HuH-7 (cell line): ENCODE measurements at regions not wholly inside any gene's neighbourhood (a gene's known extent, or its start where the extent isn't known, plus 50 kb on each side); places are given as distances from the start of the nearest gene placed in this dataset.

ENCODE experiments used
- DNase-seq: peaks from one replicate; pipeline ENCODE4 v3.0.0; 2011; ENCODE audit warnings: low spot score

GRCh38 chr3:161444694-161445077 lies 51.9 kb upstream of the OTOL1 start:
- no peak for DNase-seq

- DNase-seq, result peak; percentile 12
Observed at GRCh38 chr3:161443921-161444693, 52.5 kb upstream of the OTOL1 start.

- no peak for DNase-seq
Observed at GRCh38 chr3:161430307-161430706, 59.0 kb upstream of the SPTSSB start.

- DNase-seq, result no peak
Observed at GRCh38 chr3:161427347-161427746, 56.0 kb upstream of the SPTSSB start.

GRCh38 chr3:161426758-161427157 lies 55.4 kb upstream of the SPTSSB start:
- DNase-seq, result no peak

GRCh38 chr3:161423911-161424522 lies 52.7 kb upstream of the SPTSSB start:
- DNase-seq, result no peak

- DNase-seq, result no peak
Observed at GRCh38 chr3:161422171-161422700, 50.9 kb upstream of the SPTSSB start.
